Neural cell (in vitro differentiated cells): ENCODE measurements at regions not wholly inside any gene's neighbourhood (a gene's known extent, or its start where the extent isn't known, plus 50 kb on each side); places are given as distances from the start of the nearest gene placed in this dataset.

Experiments used
- H2AFZ ChIP-seq: fragments of 200-600, 300-800 bp; sonication (generic), shearing (Covaris generic); 2 replicates; pipeline ENCODE4 v1.6.0; 2014; ENCODE audit warnings: low read depth, mild to moderate bottlenecking, antibody characterized with exemption, low read length, moderate library complexity
- H3F3A ChIP-seq: fragments of 200-600 bp; shearing (Covaris generic); 2 replicates; pipeline ENCODE4 v1.6.1; 2016; ENCODE audit warnings: mild to moderate bottlenecking, moderate library complexity, mixed read lengths, antibody characterized with exemption, low read length; ENCODE audit not compliant: insufficient read depth, poor library complexity, severe bottlenecking
- H3K27ac ChIP-seq: fragments of 200-600, 300-800 bp; sonication (generic), shearing (Covaris generic); 2 replicates; pipeline ENCODE4 v1.5.1; 2014; ENCODE audit warnings: mild to moderate bottlenecking, low read length, moderate library complexity
- H3K27me3 ChIP-seq: fragments of 300-800, 200-600 bp; sonication (generic), shearing (Covaris generic); 2 replicates; pipeline ENCODE4 v1.6.0; 2014; ENCODE audit warnings: mild to moderate bottlenecking, low read depth, low read length, moderate library complexity; ENCODE audit not compliant: insufficient read depth
- H3K36me3 ChIP-seq: fragments of 300-800, 200-600 bp; sonication (generic), shearing (Covaris generic); 2 replicates; pipeline ENCODE4 v1.5.1; 2014; ENCODE audit warnings: mild to moderate bottlenecking, antibody characterized with exemption, low read length, moderate library complexity; ENCODE audit not compliant: insufficient read depth
- H3K4me2 ChIP-seq: fragments of 300-800, 200-600 bp; sonication (generic), shearing (Covaris generic); 2 replicates; pipeline ENCODE4 v1.6.0; 2014; ENCODE audit warnings: mild to moderate bottlenecking, low read length
- H3K4me3 ChIP-seq: fragments of 300-800, 200-600 bp; sonication (generic), shearing (Covaris generic); 2 replicates; pipeline ENCODE4 v1.5.1; 2014; ENCODE audit warnings: mild to moderate bottlenecking, low read length, moderate library complexity
- H3K79me2 ChIP-seq: fragments of 200-600 bp; shearing (Covaris generic); replicated peaks from 2 replicates; pipeline ENCODE4 v1.6.0; 2014; ENCODE audit warnings: mild to moderate bottlenecking, low read length, moderate library complexity; ENCODE audit not compliant: insufficient read depth
- H3K9ac ChIP-seq: fragments of 300-800, 200-600 bp; sonication (generic), shearing (Covaris generic); 2 replicates; pipeline ENCODE4 v1.6.1; 2016; ENCODE audit warnings: mild to moderate bottlenecking, low read length, mixed read lengths
- H3K9me2 ChIP-seq: fragments of 200-600 bp; shearing (Covaris generic); 2 replicates; pipeline ENCODE4 v1.6.1; 2016; ENCODE audit warnings: mild to moderate bottlenecking, low read length, mixed read lengths; ENCODE audit not compliant: insufficient read depth
- H3K9me3 ChIP-seq: fragments of 200-600, 300-800 bp; sonication (generic), shearing (Covaris generic); 2 replicates; pipeline ENCODE4 v1.6.1; 2016; ENCODE audit warnings: mild to moderate bottlenecking, mixed run types, low read length, moderate library complexity, mixed read lengths
- H4K20me1 ChIP-seq: fragments of 200-600 bp; shearing (Covaris generic); 2 replicates; pipeline ENCODE4 v1.6.1; 2016; ENCODE audit warnings: mild to moderate bottlenecking, mixed run types; ENCODE audit not compliant: insufficient read depth
- CTCF ChIP-seq: fragments of 450-650 bp; IDR thresholded peaks from 2 replicates; pipeline ENCODE4 v1.5.1; 2014; ENCODE audit warnings: antibody characterized with exemption, mild to moderate bottlenecking, moderate library complexity; ENCODE audit not compliant: poor library complexity, severe bottlenecking
- EP300 ChIP-seq: fragments of 450-650 bp; conservative IDR thresholded peaks from 2 replicates; pipeline ENCODE4 v1.6.1; 2014; ENCODE audit warnings: antibody characterized with exemption, mild to moderate bottlenecking, moderate library complexity; ENCODE audit not compliant: poor library complexity, severe bottlenecking
- EZH2 ChIP-seq: fragments of 200-600, 300-800 bp; shearing (Covaris generic), sonication (generic); IDR thresholded peaks from 2 replicates; pipeline ENCODE4 v1.6.1; 2014; ENCODE audit warnings: antibody characterized with exemption, low read length, borderline replicate concordance, mild to moderate bottlenecking; ENCODE audit not compliant: insufficient read depth, poor library complexity, severe bottlenecking
- MXI1 ChIP-seq: fragments of 450-650 bp; conservative IDR thresholded peaks from 2 replicates; pipeline ENCODE4 v1.6.1; 2014; ENCODE audit warnings: antibody characterized with exemption, mild to moderate bottlenecking; ENCODE audit not compliant: poor library complexity, severe bottlenecking
- POLR2AphosphoS5 ChIP-seq: IDR thresholded peaks from 2 replicates; pipeline ENCODE4 v1.6.1; 2012
- RAD21 ChIP-seq: fragments of 450-650 bp; conservative IDR thresholded peaks from 2 replicates; pipeline ENCODE4 v1.6.1; 2014; ENCODE audit warnings: antibody characterized with exemption, mild to moderate bottlenecking, moderate library complexity
- REST ChIP-seq: IDR thresholded peaks from 2 replicates; pipeline ENCODE4 v1.6.1; 2012; ENCODE audit warnings: borderline replicate concordance
- SMC3 ChIP-seq: fragments of 450-650 bp; conservative IDR thresholded peaks from 2 replicates; pipeline ENCODE4 v1.6.1; 2014; ENCODE audit warnings: antibody characterized with exemption, mild to moderate bottlenecking, moderate library complexity; ENCODE audit not compliant: poor library complexity
- TAF1 ChIP-seq: IDR thresholded peaks from 2 replicates; pipeline ENCODE4 v1.6.1; 2012; ENCODE audit warnings: low read depth

GRCh38 chr2:151020411-151020810, 241.3 kb downstream of the RBM43 start:
- Histone ChIP-seq H3K9ac (no peak overlapping the region), H4K20me1 (no peaks in the 10 kb centered on the region), H3K36me3 (no peaks in the 10 kb centered on the region), H3K9me2 (no peaks in the 10 kb centered on the region), H3F3A (no peaks in the 10 kb centered on the region), H3K79me2 (no peaks in the 10 kb centered on the region), H3K4me2 (no peak overlapping the region), H3K27me3 (no peaks in the 10 kb centered on the region), H3K4me3 (no peak overlapping the region), H2AFZ (no peak overlapping the region), H3K27ac (no peak overlapping the region), H3K9me3 (no peaks in the 10 kb centered on the region)
- TF ChIP-seq SMC3 (no peak), TAF1 (no peak), CTCF (no peak), REST (no peak), POLR2AphosphoS5 (no peak), RAD21 (no peak), EZH2 (no peak)

GRCh38 chr2:151009437-151010175, 252.1 kb downstream of the RBM43 start:
- H3K9ac ChIP-seq: no peak overlapping the region
- no peak overlapping the region for H3K4me3 ChIP-seq
- no peak for TF ChIP-seq EZH2
- no peak for TF ChIP-seq SMC3
- TF ChIP-seq RAD21: no peak
- no peak for TF ChIP-seq CTCF
- no peak for TF ChIP-seq TAF1
- TF ChIP-seq EP300: no peak
- no peak for TF ChIP-seq MXI1
- no peak for TF ChIP-seq POLR2AphosphoS5
- TF ChIP-seq REST: no peak
- no peak overlapping the region for H3K27ac ChIP-seq
- no peak overlapping the region for H2AFZ ChIP-seq
- H3F3A ChIP-seq: no peaks in the 10 kb centered on the region
- H3K4me2 ChIP-seq: no peak overlapping the region
- H3K9me3 ChIP-seq: no peaks in the 10 kb centered on the region
- no peaks in the 10 kb centered on the region for H3K27me3 ChIP-seq
- H3K36me3 ChIP-seq: no peaks in the 10 kb centered on the region
- H4K20me1 ChIP-seq: no peaks in the 10 kb centered on the region
- H3K9me2 ChIP-seq: no peaks in the 10 kb centered on the region
- H3K79me2 ChIP-seq: no peaks in the 10 kb centered on the region
